ENCODE measurements at regions not wholly inside any gene's neighbourhood (a gene's known extent, or its start where the extent isn't known, plus 50 kb on each side); places are given as distances from the start of the nearest gene placed in this dataset.
"Not testable (repeated sequence)": the region's sequence is repeated elsewhere in the genome, so short reads cannot be mapped to it uniquely, and the experiment has no call there.

DNA sequence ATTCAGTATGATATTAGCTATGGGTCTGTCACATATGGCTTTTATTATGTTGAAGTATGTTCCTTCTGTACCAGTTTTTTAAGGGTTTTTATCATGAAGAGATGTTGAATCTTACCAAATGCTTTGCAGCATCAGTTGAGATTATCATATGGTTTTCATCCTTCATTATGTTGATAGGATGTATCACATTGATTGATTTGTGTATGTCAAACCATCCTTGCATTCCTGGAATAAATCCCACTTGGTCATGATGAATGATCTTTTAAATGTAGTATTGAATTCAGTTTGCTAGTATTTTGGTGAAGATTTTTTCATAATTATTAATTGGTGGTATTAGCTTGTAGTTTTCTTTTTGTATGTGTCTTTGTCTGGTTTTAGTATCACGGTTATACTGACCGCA, 185.9 kb downstream of the MBL2 start:
- no peak for DNase-seq
- H3K36me3 ChIP-seq, result no peaks in the 10 kb centered on the region
- no peaks in the 10 kb centered on the region for H3K4me1 ChIP-seq
- WGBS, 4 donors, result 43 to 95% (median 76%) methylated on average over 2 of the region's 2 CpGs
- H3K9me3 ChIP-seq, result peaks cover 0 to 42% (median 16%) of the 10 kb centered on the region in 12 donors
- ATAC-seq, result no peak
- no peak overlapping the region for H3K4me3 ChIP-seq
- no peak overlapping the region for H3K27ac ChIP-seq
- intact Hi-C loops (cut with DNase I), result no loop called here
- no peak for TF ChIP-seq POLR2A (IDR thresholded peaks at IDR 0.05)
- TF ChIP-seq, protein P1, sequence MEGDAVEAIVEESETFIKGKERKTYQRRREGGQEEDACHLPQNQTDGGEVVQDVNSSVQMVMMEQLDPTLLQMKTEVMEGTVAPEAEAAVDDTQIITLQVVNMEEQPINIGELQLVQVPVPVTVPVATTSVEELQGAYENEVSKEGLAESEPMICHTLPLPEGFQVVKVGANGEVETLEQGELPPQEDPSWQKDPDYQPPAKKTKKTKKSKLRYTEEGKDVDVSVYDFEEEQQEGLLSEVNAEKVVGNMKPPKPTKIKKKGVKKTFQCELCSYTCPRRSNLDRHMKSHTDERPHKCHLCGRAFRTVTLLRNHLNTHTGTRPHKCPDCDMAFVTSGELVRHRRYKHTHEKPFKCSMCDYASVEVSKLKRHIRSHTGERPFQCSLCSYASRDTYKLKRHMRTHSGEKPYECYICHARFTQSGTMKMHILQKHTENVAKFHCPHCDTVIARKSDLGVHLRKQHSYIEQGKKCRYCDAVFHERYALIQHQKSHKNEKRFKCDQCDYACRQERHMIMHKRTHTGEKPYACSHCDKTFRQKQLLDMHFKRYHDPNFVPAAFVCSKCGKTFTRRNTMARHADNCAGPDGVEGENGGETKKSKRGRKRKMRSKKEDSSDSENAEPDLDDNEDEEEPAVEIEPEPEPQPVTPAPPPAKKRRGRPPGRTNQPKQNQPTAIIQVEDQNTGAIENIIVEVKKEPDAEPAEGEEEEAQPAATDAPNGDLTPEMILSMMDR (IDR thresholded peaks at IDR 0.05), result no peak
- H3K27me3 ChIP-seq, result no peaks in the 10 kb centered on the region

DNA sequence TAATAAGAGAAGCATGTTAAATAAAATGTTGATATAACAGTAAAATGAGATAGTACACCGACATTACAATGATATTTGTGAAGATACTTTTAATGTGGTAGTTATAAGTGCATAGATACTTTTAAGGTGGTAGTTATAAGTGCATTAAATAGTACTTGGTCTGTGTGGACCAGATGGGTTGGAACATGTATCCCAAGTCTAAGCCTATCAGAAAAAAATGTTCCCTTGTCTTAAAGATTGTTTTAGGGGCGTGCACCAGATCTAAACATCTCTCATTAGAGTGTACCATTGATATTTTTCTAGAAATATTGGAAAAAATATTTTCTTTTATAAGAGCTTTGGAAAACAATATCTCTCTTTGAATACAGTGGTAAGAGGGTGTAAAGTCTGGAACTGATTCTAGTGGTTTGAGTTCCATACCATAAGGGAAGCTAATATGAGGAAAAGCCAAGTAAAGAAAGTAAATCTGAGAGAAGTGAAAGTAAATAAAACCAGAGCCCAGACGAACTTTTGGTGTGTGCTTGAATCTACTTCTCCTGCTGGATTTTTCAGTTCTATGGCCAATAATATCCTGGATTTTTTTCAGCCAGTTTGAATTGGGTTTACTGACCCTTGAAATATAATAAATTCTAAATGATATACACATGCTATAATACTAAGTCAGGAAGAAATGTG, 175.3 kb downstream of the MBL2 start:
- Histone ChIP-seq H3K4me3 (no peak overlapping the region), H3K9me3 (no peaks in the 10 kb centered on the region), H3K27me3 (no peaks in the 10 kb centered on the region), H3K4me1 (no peaks in the 10 kb centered on the region), H3K27ac (no peak overlapping the region), H3K36me3 (no peaks in the 10 kb centered on the region)
- TF ChIP-seq, protein P1 (IDR thresholded peaks at IDR 0.05), result no peak
- TF ChIP-seq POLR2A (IDR thresholded peaks at IDR 0.05), result no peak
- intact Hi-C loops (cut with DNase I), result loop anchor here in 1 of 10 donors (10.0 kb wide), 1 partner anchor 283 kb away; the partner anchor contains the start of gene DKK1
- DNase-seq (no peak), ATAC-seq (no peak)
- WGBS, 4 donors, result 58 to 68% (median 66%) methylated on average over 3 of the region's 3 CpGs

DNA sequence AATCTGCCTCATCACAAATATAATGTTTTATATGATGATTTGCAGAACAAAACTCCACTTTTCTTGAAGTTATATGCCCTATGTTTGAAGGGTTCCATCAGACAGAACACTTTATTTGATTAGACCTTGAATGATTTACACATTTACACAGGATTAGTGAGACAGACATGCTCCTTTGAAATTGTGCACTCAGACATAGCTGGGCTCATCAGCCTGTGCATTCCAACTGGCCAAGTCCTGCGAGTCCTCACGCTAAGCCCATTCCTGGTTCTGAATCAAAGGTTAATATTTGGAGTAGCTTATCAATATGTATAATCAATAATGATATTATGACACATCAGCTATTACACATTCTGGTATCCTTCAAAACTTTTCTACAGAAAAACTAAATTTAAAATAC, 173.6 kb downstream of the MBL2 start:
- DNase-seq, result no peak
- intact Hi-C loops (cut with DNase I), result loop anchor here in 1 of 10 donors (10.0 kb wide), 1 partner anchor 284 kb away; the partner anchor contains the start of gene DKK1
- H3K9me3 ChIP-seq, result no peaks in the 10 kb centered on the region
- H3K4me1 ChIP-seq, result no peaks in the 10 kb centered on the region
- TF ChIP-seq POLR2A (IDR thresholded peaks at IDR 0.05), result no peak
- TF ChIP-seq, protein P1 (IDR thresholded peaks at IDR 0.05), result no peak
- H3K27ac ChIP-seq, result no peak overlapping the region
- no peaks in the 10 kb centered on the region for H3K27me3 ChIP-seq
- ATAC-seq, result no peak
- H3K4me3 ChIP-seq, result no peak overlapping the region
- WGBS, 4 donors, result 82 to 94% (median 87%) methylated on average over 2 of the region's 2 CpGs
- H3K36me3 ChIP-seq, result no peaks in the 10 kb centered on the region

DNA sequence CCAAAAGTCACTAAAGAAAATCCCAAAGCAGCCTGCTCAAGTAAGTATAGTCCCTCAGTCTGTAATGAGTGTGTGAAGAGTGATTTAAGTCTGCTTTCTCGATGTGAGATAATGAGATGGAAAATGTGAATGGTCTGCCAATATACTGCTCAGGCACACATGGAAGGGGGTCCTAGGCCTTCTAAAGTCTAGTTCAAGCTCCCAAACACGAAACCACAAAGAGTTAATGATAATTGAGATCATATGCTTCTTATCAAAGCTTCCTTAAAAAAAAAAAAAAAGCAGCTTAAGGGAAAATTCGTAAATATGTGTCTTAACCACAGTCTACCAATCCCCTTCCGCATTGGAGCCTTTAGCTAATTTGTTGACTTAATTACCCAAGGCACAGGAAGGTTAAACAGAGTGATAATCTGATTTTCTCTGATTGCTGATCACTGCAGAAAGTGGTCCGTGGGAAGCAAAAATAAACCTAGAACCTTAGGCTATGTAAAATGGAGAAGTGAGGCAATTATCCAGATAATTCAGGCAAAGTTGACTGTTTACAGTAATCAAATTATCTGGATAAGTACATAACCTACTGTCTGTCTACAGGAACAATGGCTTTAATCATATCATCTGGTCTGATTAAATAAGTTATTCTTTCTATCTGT, 172.9 kb downstream of the MBL2 start:
- no peaks in the 10 kb centered on the region for H3K36me3 ChIP-seq
- WGBS, 4 donors, result 52 to 59% (median 54%) methylated on average over 5 of the region's 5 CpGs
- TF ChIP-seq POLR2A (IDR thresholded peaks at IDR 0.05), result no peak
- TF ChIP-seq, protein P1 (IDR thresholded peaks at IDR 0.05), result no peak
- intact Hi-C loops (cut with DNase I), result loop anchor here in 1 of 10 donors (10.0 kb wide), 1 partner anchor 285 kb away; the partner anchor contains the start of gene DKK1
- H3K27me3 ChIP-seq, result no peaks in the 10 kb centered on the region
- ATAC-seq (no peak), DNase-seq (no peak)
- H3K9me3 ChIP-seq, result no peaks in the 10 kb centered on the region
- H3K27ac ChIP-seq, result no peak overlapping the region
- no peaks in the 10 kb centered on the region for H3K4me1 ChIP-seq
- no peak overlapping the region for H3K4me3 ChIP-seq

DNA sequence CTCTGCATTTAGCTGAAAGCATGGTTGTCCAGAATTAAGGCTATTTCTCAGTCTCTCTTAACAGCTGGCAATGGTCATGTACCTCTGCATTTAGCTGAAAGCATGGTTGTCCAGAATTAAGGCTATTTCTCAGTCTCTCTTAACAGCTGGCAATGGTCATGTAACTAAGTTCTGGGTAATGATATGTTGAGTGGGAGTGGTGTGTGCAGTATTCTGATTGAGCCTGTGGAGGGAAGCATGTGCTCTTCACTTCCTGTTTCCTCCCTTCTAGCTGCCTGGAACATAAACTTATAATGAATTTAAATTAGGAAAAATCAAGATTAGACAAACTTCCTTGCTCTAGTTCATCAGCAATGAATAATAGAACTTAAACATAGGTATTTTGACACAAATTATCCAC, 168.5 kb downstream of the MBL2 start:
- H3K27ac ChIP-seq; H3K9me3 ChIP-seq; DNase-seq; H3K27me3 ChIP-seq; H3K36me3 ChIP-seq; H3K4me1 ChIP-seq; ATAC-seq; intact Hi-C loops (cut with DNase I); H3K4me3 ChIP-seq: not testable (repeated sequence)
